MV-4-11 (cell line): ENCODE measurements at regions not wholly inside any gene's neighbourhood (a gene's known extent, or its start where the extent isn't known, plus 50 kb on each side); places are given as distances from the start of the nearest gene placed in this dataset.

Source experiments
- DNase-seq: peaks from one replicate; lab custom pipeline; 2025; lab: John Stamatoyannopoulos, UW

DNA sequence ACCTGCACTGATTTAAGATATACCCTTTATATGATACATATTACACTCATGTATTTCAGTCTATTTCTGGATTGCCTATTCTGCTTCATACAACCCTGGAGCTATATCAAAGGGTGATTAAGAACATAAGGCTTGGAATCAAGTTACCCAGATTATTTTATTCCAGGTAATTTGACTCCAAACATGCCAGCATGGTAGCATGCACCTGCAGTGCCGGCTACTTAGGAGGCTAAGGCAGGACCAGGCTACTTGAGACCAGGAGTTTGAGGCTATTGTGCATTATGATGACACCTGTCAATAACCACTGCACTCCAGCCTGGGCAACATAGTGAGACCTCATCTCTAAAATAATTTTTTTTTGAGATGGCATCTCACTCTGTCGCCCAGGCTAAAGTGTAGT is 50.4 kb upstream of the NEO1 start:
- no peak for DNase-seq

DNA sequence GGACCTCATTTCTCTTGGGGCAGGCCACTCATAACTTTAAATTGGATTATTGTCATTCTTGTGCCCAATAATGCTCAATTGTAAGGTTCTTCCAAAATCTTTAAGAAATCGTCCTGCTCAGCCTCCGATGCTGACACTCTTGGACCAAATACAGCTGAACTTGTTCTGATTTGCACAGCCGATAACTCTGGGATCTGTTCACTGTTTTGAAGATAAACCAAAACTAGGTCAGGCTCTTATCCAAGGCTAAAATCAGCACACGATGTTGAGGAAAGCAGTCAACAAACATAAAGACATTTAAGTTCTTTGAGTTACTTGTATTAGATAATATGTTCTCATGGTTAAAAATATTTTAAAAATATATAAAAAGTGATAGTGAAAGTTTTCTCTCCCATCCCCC is 52.0 kb upstream of the NEO1 start:
- DNase-seq = no peak

DNA sequence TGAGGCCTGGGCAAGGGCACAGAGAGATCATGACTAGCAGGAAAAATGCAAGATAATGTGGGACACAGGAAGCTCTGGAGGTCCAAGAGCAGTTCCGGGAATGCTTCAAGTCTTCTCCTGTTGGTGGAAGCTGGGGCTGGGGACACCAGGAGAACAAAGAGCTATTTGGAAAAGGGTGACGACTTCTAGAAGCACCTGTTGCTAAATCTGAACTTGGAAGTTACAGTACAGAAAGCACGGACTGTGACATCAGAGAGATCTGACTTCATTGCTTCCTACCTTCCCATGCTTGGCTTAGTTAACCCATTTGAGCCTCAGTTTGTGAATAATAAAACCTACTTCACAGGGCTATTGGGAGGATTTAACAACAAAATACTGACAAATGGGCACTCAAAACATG is 52.7 kb upstream of the NEO1 start:
- no peak for DNase-seq

DNA sequence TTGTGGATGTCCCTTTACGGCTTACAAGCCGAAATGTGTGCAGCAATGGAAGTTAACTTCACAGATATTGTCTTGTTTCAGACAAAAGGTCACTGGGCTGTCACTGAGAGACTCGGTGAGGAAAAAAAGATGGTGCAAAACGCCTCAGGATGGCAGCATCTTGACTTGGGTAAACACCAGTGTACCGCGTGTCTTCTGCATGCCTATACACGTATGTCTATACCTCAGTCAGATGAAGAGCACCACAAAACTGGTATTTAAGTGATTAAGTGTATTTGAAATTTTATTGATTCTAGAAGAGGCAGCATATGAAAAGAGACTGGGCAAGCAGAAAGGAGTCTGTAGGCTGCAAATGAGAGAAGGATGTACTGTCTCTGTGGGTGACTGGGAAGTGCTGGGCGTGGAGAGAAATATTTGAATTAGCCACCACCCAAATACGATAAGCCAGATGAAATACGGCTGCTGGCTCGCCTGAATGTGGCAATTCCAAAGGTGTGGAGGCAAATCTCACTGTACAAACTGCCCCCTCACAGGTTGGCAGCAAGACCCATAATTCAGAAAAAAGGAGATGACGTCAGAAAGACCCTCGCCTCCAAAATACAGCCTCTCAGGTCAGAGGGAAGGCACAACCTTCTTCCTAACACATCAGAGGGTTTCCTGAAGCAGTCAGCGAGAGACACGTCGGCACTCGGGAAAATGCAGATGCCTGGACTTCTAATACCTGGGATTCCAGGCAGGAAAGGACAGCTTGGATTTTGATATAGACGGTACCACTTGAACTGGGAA is 53.4 kb upstream of the NEO1 start:
- DNase-seq = no peak

GRCh38 chr15:72998226-72998625 is 54.0 kb upstream of the NEO1 start:
- DNase-seq = no peak

DNA sequence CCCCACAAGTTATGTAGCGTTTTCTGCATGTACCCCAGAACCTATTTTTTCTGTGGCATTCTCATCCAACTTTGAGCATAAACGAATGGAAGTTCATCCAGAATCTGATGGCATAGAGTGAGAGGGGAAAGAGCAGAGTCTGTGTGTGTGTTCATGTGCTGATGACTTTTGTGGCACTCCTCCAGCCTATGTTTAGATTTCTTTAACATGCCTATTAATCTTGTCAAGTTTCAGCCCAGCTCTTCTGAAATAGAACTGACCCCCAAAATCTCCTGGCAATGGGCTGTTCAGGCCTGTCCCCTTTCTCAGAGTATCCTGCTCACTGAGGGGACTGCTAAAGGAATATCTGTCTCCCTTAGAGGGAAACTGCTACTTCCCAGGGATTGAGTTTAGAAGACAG is 56.4 kb upstream of the NEO1 start:
- no peak for DNase-seq

- DNase-seq = no peak
Observed at GRCh38 chr15:72994534-72995177, 57.6 kb upstream of the NEO1 start.

DNA sequence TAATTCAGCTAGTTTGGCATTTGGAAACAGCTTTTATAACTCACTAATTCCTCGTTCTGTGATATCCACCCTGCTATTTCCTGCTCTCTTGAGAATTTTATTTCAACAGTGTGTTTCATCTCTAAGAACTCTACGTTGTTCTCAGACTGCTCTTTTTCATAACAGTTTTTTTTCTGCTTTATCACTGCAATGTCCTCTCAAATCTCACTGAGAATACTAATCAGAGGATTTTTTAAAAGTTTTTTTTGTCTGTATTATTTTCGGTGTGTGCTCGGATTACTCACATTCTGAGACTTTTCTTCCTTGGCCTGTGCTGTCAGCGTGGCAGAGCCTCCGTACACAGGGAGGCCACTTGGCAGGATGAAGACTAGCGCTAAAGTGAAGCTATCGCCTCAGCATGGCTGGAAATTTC is 59.4 kb upstream of the NEO1 start:
- DNase-seq = no peak

DNA sequence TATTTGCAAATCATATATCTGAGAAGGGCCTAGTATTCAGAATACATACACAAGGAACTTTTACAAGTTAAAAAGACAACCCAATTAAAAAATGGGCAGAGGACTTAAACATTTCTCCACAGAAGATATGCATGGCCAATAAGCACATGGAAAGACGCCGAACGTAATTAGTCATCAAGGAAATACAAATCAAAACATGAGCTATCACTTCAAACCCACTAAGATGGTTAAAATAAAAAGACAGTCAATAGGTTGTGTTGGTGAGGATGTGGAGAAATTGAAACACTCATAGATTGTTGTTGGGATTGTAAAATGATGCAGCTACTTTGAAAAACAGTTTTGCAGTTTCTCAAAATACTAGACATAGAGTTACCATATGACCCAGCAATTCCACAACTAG is 61.2 kb upstream of the NEO1 start:
- DNase-seq = no peak

DNA sequence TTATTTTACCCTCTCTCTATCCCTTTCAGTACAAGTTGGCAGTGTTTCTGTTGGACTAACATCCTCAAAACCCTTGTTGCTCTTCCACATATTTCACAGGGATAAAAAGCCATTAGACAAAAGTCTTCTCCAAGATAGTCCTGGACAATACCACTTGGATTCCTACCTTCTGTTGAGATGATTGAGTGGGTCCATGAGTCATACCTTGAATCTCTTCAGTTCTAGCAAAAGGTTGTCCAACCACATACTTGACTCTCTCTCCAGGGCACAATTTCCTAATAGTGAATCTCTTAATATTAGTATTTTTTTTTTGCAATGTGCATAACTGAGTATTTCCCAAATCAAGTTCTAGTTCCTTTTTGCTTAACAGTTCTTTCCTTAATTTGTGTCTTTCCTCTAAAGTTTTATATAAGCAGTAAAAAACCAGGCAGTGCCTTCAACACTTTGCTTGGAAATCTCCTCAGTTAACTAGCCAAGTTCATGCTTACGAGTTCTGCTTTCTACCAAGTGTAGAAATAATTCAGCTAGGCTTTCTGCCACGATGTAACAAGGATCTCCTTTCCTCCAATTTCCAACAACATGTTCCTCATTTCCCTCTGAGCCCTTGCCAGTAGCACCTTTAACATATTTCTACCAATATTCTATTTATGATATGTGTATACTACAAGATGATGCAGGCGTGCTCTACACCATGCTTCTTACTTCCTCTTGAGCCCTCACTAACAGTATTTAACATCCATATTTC is 68.3 kb upstream of the NEO1 start:
- no peak for DNase-seq

DNA sequence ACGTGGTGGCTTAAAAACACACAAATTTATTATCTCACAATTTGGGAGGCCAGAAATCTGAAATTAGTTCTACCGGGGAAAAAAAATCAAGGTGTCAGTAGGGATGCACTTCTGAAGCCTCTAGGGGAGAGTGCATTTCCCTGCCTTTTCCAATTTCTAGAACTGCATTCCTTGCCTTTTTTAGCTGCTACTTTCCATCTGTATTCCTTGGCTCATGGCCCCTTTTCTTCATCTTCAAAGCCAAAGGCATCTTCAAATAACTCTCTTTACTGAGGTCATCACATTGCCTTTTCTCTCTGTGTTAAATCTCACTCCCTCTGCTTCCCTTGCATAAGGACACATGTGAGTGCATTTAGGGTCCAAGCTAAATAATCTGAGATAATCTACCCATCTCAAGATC is 69.5 kb upstream of the NEO1 start:
- DNase-seq = no peak

GRCh38 chr15:72980661-72981060 is 71.6 kb upstream of the NEO1 start:
- DNase-seq = no peak

GRCh38 chr15:72979791-72980190 is 72.5 kb upstream of the NEO1 start:
- no peak for DNase-seq

GRCh38 chr15:72979308-72979707 is 73.0 kb upstream of the NEO1 start:
- DNase-seq = no peak

- no peak for DNase-seq
Observed at GRCh38 chr15:72978223-72978622, 74.0 kb upstream of the NEO1 start.

DNA sequence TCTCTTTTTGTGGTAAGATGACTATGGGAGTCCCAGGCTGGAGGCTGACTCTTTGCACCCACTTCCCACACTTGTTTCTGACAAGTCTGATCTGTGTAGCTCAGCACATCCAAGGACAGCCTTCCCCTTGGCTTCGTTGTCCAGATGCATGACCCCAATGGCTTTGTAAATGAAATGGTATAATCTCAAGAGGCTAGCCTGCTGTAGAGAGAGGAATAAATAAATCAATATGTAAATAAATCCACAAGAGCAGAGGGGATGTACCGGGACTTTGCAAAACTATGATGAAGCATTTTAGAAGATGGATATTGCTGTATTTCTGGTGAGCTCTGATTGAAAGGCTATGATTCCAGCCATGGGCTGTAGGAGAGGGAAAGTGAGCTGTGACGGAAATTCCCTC is 79.9 kb upstream of the NEO1 start:
- no peak for DNase-seq

DNA sequence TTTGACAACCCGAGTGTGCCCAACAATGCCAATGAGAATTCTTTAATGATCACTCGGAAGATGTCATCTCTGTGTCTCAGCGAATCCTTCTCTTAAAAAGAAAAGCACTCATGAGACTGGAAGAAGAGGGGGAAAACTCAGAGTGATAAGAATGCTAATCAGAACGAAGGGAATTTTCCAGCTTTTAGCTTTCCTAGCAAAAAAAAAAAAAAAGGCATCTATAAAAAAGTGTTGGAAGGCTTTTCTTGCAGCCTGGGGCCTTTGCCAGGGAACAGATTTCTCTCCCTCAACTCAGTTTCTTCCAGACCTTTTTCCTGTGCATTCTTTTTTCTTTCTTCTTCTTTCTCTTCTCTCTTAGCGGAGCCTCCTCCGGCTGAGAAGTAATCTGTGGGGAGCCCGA is 80.5 kb upstream of the NEO1 start:
- DNase-seq = no peak

DNA sequence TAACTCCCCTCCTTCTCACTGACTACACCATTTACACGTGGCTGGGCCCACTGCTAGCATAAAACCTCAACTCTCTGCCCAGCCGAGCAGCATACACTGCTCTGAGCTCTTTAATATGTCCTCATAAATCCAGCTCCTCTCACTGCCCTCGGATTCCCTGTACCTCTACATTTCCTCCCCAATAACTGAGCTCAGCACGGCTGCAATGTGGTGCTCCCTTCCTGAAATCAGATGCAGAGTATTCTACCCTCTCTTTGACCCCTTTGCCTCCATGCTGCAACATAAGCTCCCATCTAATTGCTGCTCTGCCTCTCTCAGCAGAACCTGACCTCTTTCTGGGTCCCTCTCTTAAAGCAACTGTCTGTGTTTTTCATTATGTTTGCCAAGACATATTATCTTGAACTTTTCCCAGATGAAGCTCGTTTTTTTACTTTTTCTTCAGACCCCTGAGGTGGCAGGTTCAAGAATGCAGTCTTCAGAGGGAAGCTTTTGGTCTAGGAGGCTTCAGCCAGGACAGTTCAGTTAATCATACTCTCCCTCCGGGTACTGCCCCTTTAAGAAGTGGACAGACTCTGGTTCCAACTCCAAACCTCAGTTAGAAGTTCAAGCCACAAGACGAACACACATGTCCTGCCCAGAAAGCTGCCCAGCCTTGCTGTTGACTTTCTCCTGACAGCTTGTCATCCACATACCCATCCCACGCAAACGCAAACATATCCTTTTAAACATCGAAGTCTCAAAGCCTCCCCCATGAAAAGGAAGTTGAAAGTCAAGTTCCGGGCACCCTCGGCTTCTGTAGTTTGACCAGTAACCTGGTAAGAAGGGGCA is 81.1 kb upstream of the NEO1 start:
- DNase-seq = peak; percentile 24

GRCh38 chr15:72968531-72968922 is 83.7 kb upstream of the NEO1 start:
- DNase-seq = no peak

DNA sequence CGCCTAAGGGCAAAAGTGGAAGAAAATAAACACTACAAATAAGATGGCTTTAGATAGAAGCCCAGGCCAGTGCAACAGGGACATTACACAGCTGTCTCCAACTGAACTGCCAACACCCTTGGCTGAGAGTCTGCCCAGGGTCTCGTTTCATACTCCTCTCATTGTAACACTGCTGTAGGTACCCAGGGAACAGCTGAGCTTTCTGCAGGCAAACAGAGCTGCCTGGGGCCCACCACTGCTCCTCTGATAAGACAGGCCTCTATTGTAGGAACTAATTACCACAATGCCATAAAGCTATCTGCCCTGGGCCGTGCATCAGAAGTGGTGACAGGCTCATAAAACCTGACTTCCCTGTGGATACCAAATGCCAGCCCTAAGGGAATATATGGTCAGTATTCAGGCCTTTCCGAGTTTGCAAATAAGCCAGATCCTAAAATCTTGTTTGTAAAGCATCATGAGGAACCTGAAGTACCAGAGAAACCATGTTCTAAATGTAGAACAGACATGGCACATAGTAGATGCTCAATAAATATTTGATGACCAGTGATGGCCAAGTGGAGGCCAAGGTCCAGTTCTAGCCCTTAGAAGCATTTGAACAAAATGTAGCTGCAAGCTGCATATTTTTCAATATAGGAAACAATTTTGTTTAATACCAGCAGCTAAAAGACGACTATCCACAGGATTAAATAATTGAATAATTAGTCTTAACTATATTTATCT is 84.3 kb upstream of the NEO1 start:
- no peak for DNase-seq

GRCh38 chr15:72967397-72967796 is 84.9 kb upstream of the NEO1 start:
- DNase-seq = no peak

- DNase-seq = no peak
Observed at GRCh38 chr15:72966641-72967040, 85.6 kb upstream of the NEO1 start.
